GM12878 (cell line): ENCODE measurements at regions not wholly inside any gene's neighbourhood (a gene's known extent, or its start where the extent isn't known, plus 50 kb on each side); places are given as distances from the start of the nearest gene placed in this dataset.

ENCODE experiments used
- ATAC-seq: fragments of 200-7000 bp; cut with Tn5 transposase; 3 replicates; pipeline ENCODE4 v1.9.1; 2020; ENCODE audit warnings: mild to moderate bottlenecking, moderate library complexity
- BruUV-seq: library from RNA; stranded (reverse); fragments of 400-500 nt; replicated peaks from 2 replicates; lab custom pipeline; 2021; lab: Mats Ljungman, UMichigan
- CTCF ChIA-PET: fragments of 300-600 bp; sonication (Branson Sonifier 250); formaldehyde crosslinking; extraction: SDS; loops from one replicate; lab custom pipeline; 2021; ENCODE audit warnings: inconsistent platforms; lab: Yijun Ruan, JAX
- POLR2A ChIA-PET: fragments of 350-600 bp; formaldehyde crosslinking; extraction: SDS; loops from one replicate; lab custom pipeline; 2021; ENCODE audit warnings: inconsistent platforms; lab: Charles Lee
- RAD21 ChIA-PET: fragments of 300-600 bp; sonication (Branson Sonifier 250); formaldehyde crosslinking; loops from one replicate; lab custom pipeline; 2023; ENCODE audit warnings: antibody characterized with exemption; ENCODE audit not compliant: unreplicated experiment; lab: Charles Lee
- SMC1A ChIA-PET: fragments of 300-600 bp; sonication (Branson Sonifier 250); formaldehyde crosslinking; loops from one replicate; lab custom pipeline; 2023; ENCODE audit not compliant: unreplicated experiment, uncharacterized antibody; lab: Charles Lee
- DNase-seq: peaks from one replicate; pipeline ENCODE4 v3.0.0-alpha.2; 2011; ENCODE audit warnings: low read depth, low spot score
- FAIRE-seq: peaks from 3 replicates; lab custom pipeline; 2011; peaks lifted over from hg19 to GRCh38; lab: Jason Lieb, UNC
- H2AFZ ChIP-seq: 2 replicates; pipeline ENCODE4 v1.6.0; 2011; ENCODE audit warnings: low read depth, low read length, control low read depth; ENCODE audit not compliant: control insufficient read depth
- H3K27ac ChIP-seq: 2 replicates; pipeline ENCODE4 v1.5.1; 2011; ENCODE audit warnings: control low read depth; ENCODE audit not compliant: control insufficient read depth, insufficient read depth
- H3K27me3 ChIP-seq, 2 experiments: replicated peaks in 1 of 2; 2 replicates each; pipeline versions ENCODE4 v1.6.0 to v1.6.1; 2011; ENCODE audit warnings: low read length in 1 of 2; ENCODE audit not compliant: control insufficient read depth in 2 of 2, insufficient read depth in 2 of 2
- H3K36me3 ChIP-seq, 2 experiments: 2 replicates each; pipeline ENCODE4 v1.5.1; 2011; ENCODE audit warnings: low read length in 1 of 2; ENCODE audit not compliant: control insufficient read depth in 2 of 2, insufficient read depth in 2 of 2
- H3K4me1 ChIP-seq: 2 replicates; pipeline ENCODE4 v1.6.1; 2011; ENCODE audit warnings: mild to moderate bottlenecking, low read length, moderate library complexity, mixed read lengths; ENCODE audit not compliant: control insufficient read depth, insufficient read depth
- H3K4me2 ChIP-seq: 2 replicates; pipeline ENCODE4 v1.6.0; 2011; ENCODE audit warnings: control low read depth; ENCODE audit not compliant: control insufficient read depth, insufficient read depth
- H3K4me3 ChIP-seq: fragments of 200-600 bp; sonication (generic); 2 replicates; pipeline ENCODE4 v1.5.1; 2016
- H3K79me2 ChIP-seq: 2 replicates; pipeline ENCODE4 v1.6.0; 2011; ENCODE audit warnings: low read length; ENCODE audit not compliant: control insufficient read depth, insufficient read depth
- H3K9ac ChIP-seq: 2 replicates; pipeline ENCODE4 v1.8.0; 2011; ENCODE audit warnings: low read length, control low read depth, mixed read lengths; ENCODE audit not compliant: control insufficient read depth, insufficient read depth
- H3K9me3 ChIP-seq: replicated peaks from 3 replicates; pipeline ENCODE4 v1.5.1; 2011; ENCODE audit warnings: mild to moderate bottlenecking, low read length; ENCODE audit not compliant: control insufficient read depth, insufficient read depth
- H4K20me1 ChIP-seq: 2 replicates; pipeline ENCODE4 v1.6.0; 2011; ENCODE audit not compliant: control insufficient read depth, insufficient read depth
- BMI1 ChIP-seq: fragments of 450-650 bp; IDR thresholded peaks from 2 replicates; pipeline ENCODE4 v1.6.1; 2016; ENCODE audit warnings: mild to moderate bottlenecking, moderate library complexity, borderline replicate concordance
- EZH2 ChIP-seq: IDR thresholded peaks from 2 replicates; pipeline ENCODE4 v1.6.1; 2012; ENCODE audit warnings: low read depth, mild to moderate bottlenecking, control low read depth, inconsistent platforms, low read length, borderline replicate concordance; ENCODE audit not compliant: control insufficient read depth
- FOXK2 ChIP-seq: fragments of 450-650 bp; IDR thresholded peaks from 2 replicates; pipeline ENCODE4 v1.6.1; 2017; ENCODE audit warnings: mild to moderate bottlenecking, moderate library complexity
- IKZF1 ChIP-seq: fragments of 450-650 bp; conservative IDR thresholded peaks from 2 replicates; pipeline ENCODE4 v1.6.1; 2017; ENCODE audit warnings: antibody characterized with exemption, mild to moderate bottlenecking
- KDM1A ChIP-seq: fragments of 200-600 bp; sonication (generic); IDR thresholded peaks from 2 replicates; pipeline ENCODE4 v1.6.1; 2016; ENCODE audit warnings: borderline replicate concordance
- POU2F2 ChIP-seq: IDR thresholded peaks from 3 replicates; pipeline ENCODE4 v1.6.1; 2011; ENCODE audit warnings: low read depth, mild to moderate bottlenecking, low read length, borderline replicate concordance
- RFX5 ChIP-seq: IDR thresholded peaks from 2 replicates; pipeline ENCODE4 v1.6.1; 2011; ENCODE audit warnings: low read depth, low read length, improper control_type of control experiment
- ZBED1 ChIP-seq: IDR thresholded peaks from 2 replicates; pipeline ENCODE4 v1.6.1; 2016; ENCODE audit warnings: borderline replicate concordance
- ZNF207 ChIP-seq: fragments of 450-650 bp; IDR thresholded peaks from 2 replicates; pipeline ENCODE4 v1.6.1; 2014; ENCODE audit warnings: antibody characterized with exemption, mild to moderate bottlenecking, borderline replicate concordance
- WGBS: methylation state at CpG from one replicate; pipeline ENCODE4 v1.1.6; 2016; ENCODE audit warnings: low lambda C conversion rate; ENCODE audit not compliant: insufficient replicate concordance, insufficient coverage; ENCODE audit errors: missing lambda C conversion rate; 5-methylcytosine and 5-hydroxymethylcytosine counted together
- in situ Hi-C: fragments of 300-500 bp; cut with MboI; formaldehyde crosslinking; loops from 9 replicates; pipeline ENCODE4 v1.14.3; 2018; ENCODE audit warnings: mixed read lengths
- intact Hi-C: fragments of 100-400 bp; cut with micrococcal nuclease; formaldehyde crosslinking; loops from one replicate; pipeline ENCODE4 v1.14.2; 2022; ENCODE audit not compliant: unreplicated experiment
- TF ChIP-seq, protein P1 (sequence below): IDR thresholded peaks from 2 replicates; pipeline ENCODE4 v1.6.1; 2012; ENCODE audit warnings: low read length, inconsistent platforms
- TF ChIP-seq, protein P2 (sequence below): IDR thresholded peaks from 2 replicates; pipeline ENCODE4 v1.6.1; 2011; ENCODE audit warnings: mild to moderate bottlenecking, low read depth, low read length, moderate library complexity; ENCODE audit not compliant: insufficient replicate concordance
- TF ChIP-seq, protein P3 (sequence below): IDR thresholded peaks from 2 replicates; pipeline ENCODE4 v1.6.1; 2011; ENCODE audit warnings: low read depth, mild to moderate bottlenecking, low read length, moderate library complexity, borderline replicate concordance; ENCODE audit errors: extremely low read depth
- TF ChIP-seq, protein P4 (sequence below): fragments of 150-350 bp; IDR thresholded peaks from 2 replicates; pipeline ENCODE4 v1.6.1; 2016; ENCODE audit warnings: low read depth, low read length
- TF ChIP-seq, protein P5 (sequence below): fragments of 450-650 bp; IDR thresholded peaks from 2 replicates; pipeline ENCODE4 v1.6.1; 2014; ENCODE audit warnings: mild to moderate bottlenecking

DNA sequence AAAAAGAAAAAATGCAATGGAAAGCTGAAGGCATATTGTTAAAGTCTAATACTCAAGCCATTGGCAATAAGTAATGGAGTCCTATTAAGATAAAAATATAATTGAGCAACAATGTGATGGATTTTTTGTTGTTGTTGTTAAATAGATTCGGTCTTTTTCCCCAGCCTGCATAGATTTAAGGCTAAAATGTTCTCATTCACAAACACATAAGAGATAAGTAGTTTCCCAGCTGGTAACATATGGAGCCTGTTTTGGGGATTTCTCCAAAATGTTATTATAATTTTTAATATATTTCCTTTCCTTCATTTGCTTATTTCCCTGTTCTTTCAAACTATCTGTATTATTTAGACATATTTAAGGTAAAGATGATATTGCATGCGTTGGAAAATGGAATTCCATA, 1149.1 kb upstream of the PRR20A start:
- SMC1A ChIA-PET, result no interaction called here
- no peaks in the 10 kb centered on the region for H3K4me1 ChIP-seq
- no peak for FAIRE-seq
- TF ChIP-seq, protein P1, sequence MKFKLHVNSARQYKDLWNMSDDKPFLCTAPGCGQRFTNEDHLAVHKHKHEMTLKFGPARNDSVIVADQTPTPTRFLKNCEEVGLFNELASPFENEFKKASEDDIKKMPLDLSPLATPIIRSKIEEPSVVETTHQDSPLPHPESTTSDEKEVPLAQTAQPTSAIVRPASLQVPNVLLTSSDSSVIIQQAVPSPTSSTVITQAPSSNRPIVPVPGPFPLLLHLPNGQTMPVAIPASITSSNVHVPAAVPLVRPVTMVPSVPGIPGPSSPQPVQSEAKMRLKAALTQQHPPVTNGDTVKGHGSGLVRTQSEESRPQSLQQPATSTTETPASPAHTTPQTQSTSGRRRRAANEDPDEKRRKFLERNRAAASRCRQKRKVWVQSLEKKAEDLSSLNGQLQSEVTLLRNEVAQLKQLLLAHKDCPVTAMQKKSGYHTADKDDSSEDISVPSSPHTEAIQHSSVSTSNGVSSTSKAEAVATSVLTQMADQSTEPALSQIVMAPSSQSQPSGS, result no peak
- no peak for TF ChIP-seq FOXK2
- no peak for TF ChIP-seq EZH2
- TF ChIP-seq, protein P2, sequence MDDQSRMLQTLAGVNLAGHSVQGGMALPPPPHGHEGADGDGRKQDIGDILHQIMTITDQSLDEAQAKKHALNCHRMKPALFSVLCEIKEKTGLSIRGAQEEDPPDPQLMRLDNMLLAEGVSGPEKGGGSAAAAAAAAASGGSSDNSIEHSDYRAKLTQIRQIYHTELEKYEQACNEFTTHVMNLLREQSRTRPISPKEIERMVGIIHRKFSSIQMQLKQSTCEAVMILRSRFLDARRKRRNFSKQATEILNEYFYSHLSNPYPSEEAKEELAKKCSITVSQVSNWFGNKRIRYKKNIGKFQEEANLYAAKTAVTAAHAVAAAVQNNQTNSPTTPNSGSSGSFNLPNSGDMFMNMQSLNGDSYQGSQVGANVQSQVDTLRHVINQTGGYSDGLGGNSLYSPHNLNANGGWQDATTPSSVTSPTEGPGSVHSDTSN, result no peak
- no peak for TF ChIP-seq KDM1A
- TF ChIP-seq, protein P3, sequence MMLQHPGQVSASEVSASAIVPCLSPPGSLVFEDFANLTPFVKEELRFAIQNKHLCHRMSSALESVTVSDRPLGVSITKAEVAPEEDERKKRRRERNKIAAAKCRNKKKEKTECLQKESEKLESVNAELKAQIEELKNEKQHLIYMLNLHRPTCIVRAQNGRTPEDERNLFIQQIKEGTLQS, result no peak
- TF ChIP-seq, protein P4, sequence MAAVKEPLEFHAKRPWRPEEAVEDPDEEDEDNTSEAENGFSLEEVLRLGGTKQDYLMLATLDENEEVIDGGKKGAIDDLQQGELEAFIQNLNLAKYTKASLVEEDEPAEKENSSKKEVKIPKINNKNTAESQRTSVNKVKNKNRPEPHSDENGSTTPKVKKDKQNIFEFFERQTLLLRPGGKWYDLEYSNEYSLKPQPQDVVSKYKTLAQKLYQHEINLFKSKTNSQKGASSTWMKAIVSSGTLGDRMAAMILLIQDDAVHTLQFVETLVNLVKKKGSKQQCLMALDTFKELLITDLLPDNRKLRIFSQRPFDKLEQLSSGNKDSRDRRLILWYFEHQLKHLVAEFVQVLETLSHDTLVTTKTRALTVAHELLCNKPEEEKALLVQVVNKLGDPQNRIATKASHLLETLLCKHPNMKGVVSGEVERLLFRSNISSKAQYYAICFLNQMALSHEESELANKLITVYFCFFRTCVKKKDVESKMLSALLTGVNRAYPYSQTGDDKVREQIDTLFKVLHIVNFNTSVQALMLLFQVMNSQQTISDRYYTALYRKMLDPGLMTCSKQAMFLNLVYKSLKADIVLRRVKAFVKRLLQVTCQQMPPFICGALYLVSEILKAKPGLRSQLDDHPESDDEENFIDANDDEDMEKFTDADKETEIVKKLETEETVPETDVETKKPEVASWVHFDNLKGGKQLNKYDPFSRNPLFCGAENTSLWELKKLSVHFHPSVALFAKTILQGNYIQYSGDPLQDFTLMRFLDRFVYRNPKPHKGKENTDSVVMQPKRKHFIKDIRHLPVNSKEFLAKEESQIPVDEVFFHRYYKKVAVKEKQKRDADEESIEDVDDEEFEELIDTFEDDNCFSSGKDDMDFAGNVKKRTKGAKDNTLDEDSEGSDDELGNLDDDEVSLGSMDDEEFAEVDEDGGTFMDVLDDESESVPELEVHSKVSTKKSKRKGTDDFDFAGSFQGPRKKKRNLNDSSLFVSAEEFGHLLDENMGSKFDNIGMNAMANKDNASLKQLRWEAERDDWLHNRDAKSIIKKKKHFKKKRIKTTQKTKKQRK, result no peak
- no peak for TF ChIP-seq IKZF1
- TF ChIP-seq RFX5, result no peak
- TF ChIP-seq ZBED1, result no peak
- TF ChIP-seq POU2F2, result no peak
- TF ChIP-seq ZNF207, result no peak
- TF ChIP-seq, protein P5, sequence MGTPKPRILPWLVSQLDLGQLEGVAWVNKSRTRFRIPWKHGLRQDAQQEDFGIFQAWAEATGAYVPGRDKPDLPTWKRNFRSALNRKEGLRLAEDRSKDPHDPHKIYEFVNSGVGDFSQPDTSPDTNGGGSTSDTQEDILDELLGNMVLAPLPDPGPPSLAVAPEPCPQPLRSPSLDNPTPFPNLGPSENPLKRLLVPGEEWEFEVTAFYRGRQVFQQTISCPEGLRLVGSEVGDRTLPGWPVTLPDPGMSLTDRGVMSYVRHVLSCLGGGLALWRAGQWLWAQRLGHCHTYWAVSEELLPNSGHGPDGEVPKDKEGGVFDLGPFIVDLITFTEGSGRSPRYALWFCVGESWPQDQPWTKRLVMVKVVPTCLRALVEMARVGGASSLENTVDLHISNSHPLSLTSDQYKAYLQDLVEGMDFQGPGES, result no peak
- TF ChIP-seq BMI1, result no peak

More for the DNA sequence above, 1149.1 kb upstream of the PRR20A start:
- CTCF ChIA-PET, result no interaction called here
- Histone ChIP-seq H4K20me1 (no peaks in the 10 kb centered on the region), H3K4me3 (no peak overlapping the region), H3K79me2 (no peaks in the 10 kb centered on the region), H3K9ac (no peak overlapping the region), H3K27ac (no peak overlapping the region), H3K4me2 (no peak overlapping the region), H3K9me3 (no peaks in the 10 kb centered on the region), H3K27me3 (no peaks in the 10 kb centered on the region), H3K36me3 (no peaks in the 10 kb centered on the region), H2AFZ (no peak overlapping the region)
- POLR2A ChIA-PET, result no interaction called here
- no TSS peak for BruUV-seq
- in situ Hi-C loops, result no loop called here
- RAD21 ChIA-PET, result no interaction called here
- DNase-seq (no peak), ATAC-seq (no peak)
- 0% methylated on average over 2 of the region's 2 CpGs for WGBS
- intact Hi-C loops, result no loop called here
